ENCODE measurements at regions not wholly inside any gene's neighbourhood (a gene's known extent, or its start where the extent isn't known, plus 50 kb on each side); places are given as distances from the start of the nearest gene placed in this dataset.

- Histone ChIP-seq H3K4me1 (ENCODE audit: control insufficient read depth in 1 of 2, insufficient read depth in 2 of 2, low read length in 2 of 2) (peaks cover 5 to 7% of the 10 kb centered on the region in 2 donors), H3K4me2 (replicated peaks; ENCODE audit: extremely low read depth, low read length, poor library complexity, severe bottlenecking) (no peak overlapping the region), H2AFZ (ENCODE audit: insufficient read depth, low read depth, low read length, poor library complexity, severe bottlenecking) (no peak overlapping the region), H3K9ac (ENCODE audit: insufficient read depth, low read length, poor library complexity, severe bottlenecking) (no peak overlapping the region), H3K27me3 (ENCODE audit: control insufficient read depth in 2 of 2, insufficient read depth in 2 of 2, low read length in 2 of 2) (no peaks in the 10 kb centered on the region), H3K36me3 (replicated peaks in 1 of 2; ENCODE audit: control insufficient read depth in 1 of 2, insufficient read depth in 2 of 2, low read length in 2 of 2) (no peaks in the 10 kb centered on the region), H3K4me3 (replicated peaks in 1 of 3; ENCODE audit: low read depth in 2 of 3, low read length in 3 of 3) (no peak overlapping the region), H4K20me1 (ENCODE audit: insufficient read depth, low read length) (no peaks in the 10 kb centered on the region), H3K79me2 (ENCODE audit: insufficient read depth, low read length) (no peaks in the 10 kb centered on the region), H3K27ac (ENCODE audit: low read depth in 1 of 2, low read length in 2 of 2) (no peak overlapping the region), H3K9me3 (replicated peaks in 1 of 2; ENCODE audit: control insufficient read depth in 1 of 2, insufficient read depth in 1 of 2, low read length in 2 of 2) (no peaks in the 10 kb centered on the region)
- H3K36me3 Mint-ChIP-seq, result peaks cover 7 to 8% of the 10 kb centered on the region in 2 donors
- TF ChIP-seq CTCF (IDR thresholded peaks at IDR 0.05), result no peak
- DNase-seq, result no peak
- 92% methylated on average over 13 of the region's 16 CpGs for WGBS (ENCODE audit: insufficient coverage)
- intact Hi-C loops (cut with micrococcal nuclease), result no loop called here
- peak overlapping the region in 1 of 7 donors; percentile 62 for H3K27ac Mint-ChIP-seq
- no peak overlapping the region for H3K4me3 Mint-ChIP-seq
- peaks cover 26% of the 10 kb centered on the region for H3K4me1 Mint-ChIP-seq
- H3K9me3 Mint-ChIP-seq, result peaks cover 0 to 8% (median 3%) of the 10 kb centered on the region in 7 donors
- peaks cover 18 to 27% (median 22%) of the 10 kb centered on the region in 3 donors for H3K27me3 Mint-ChIP-seq (ENCODE audit: low read depth in 3 of 3)
Measured at GRCh38 chr1:24993871-24994580, 64.0 kb upstream of the RUNX3 start.

- Histone ChIP-seq H3K79me2 (ENCODE audit: insufficient read depth, low read length) (no peaks in the 10 kb centered on the region), H3K36me3 (replicated peaks in 1 of 2; ENCODE audit: control insufficient read depth in 1 of 2, insufficient read depth in 2 of 2, low read length in 2 of 2) (no peaks in the 10 kb centered on the region), H2AFZ (ENCODE audit: insufficient read depth, low read depth, low read length, poor library complexity, severe bottlenecking) (no peak overlapping the region), H4K20me1 (ENCODE audit: insufficient read depth, low read length) (no peaks in the 10 kb centered on the region), H3K27me3 (ENCODE audit: control insufficient read depth in 2 of 2, insufficient read depth in 2 of 2, low read length in 2 of 2) (no peaks in the 10 kb centered on the region), H3K4me2 (replicated peaks; ENCODE audit: extremely low read depth, low read length, poor library complexity, severe bottlenecking) (no peak overlapping the region), H3K9me3 (replicated peaks in 1 of 2; ENCODE audit: control insufficient read depth in 1 of 2, insufficient read depth in 1 of 2, low read length in 2 of 2) (no peaks in the 10 kb centered on the region), H3K9ac (ENCODE audit: insufficient read depth, low read length, poor library complexity, severe bottlenecking) (no peak overlapping the region), H3K27ac (ENCODE audit: low read depth in 1 of 2, low read length in 2 of 2) (no peak overlapping the region), H3K4me3 (replicated peaks in 1 of 3; ENCODE audit: low read depth in 2 of 3, low read length in 3 of 3) (no peak overlapping the region), H3K4me1 (ENCODE audit: control insufficient read depth in 1 of 2, insufficient read depth in 2 of 2, low read length in 2 of 2) (no peaks in the 10 kb centered on the region)
- Mint-ChIP-seq H3K27ac (peak overlapping the region in 1 of 7 donors; percentile 63), H3K9me3 (peaks cover 0 to 9% (median 5%) of the 10 kb centered on the region in 7 donors), H3K4me1 (peaks cover 24% of the 10 kb centered on the region), H3K4me3 (peak overlapping the region in 1 of 2 donors; percentile 22), H3K27me3 (ENCODE audit: low read depth in 3 of 3) (peaks cover 18 to 34% (median 32%) of the 10 kb centered on the region in 3 donors), H3K36me3 (peaks cover 7 to 8% of the 10 kb centered on the region in 2 donors)
- no peak for DNase-seq
- TF ChIP-seq CTCF (IDR thresholded peaks at IDR 0.05), result no peak
- 69% methylated on average over 6 of the region's 12 CpGs for WGBS (ENCODE audit: insufficient coverage)
- intact Hi-C loops (cut with micrococcal nuclease), result no loop called here
Measured at GRCh38 chr1:24992761-24993211, 62.7 kb upstream of the RUNX3 start.
